Smooth muscle cell (in vitro differentiated cells): ENCODE measurements at regions not wholly inside any gene's neighbourhood (a gene's known extent, or its start where the extent isn't known, plus 50 kb on each side); places are given as distances from the start of the nearest gene placed in this dataset.

ENCODE experiments used
- DNase-seq: peaks from one replicate; lab custom pipeline; 2025; ENCODE audit not compliant: unreplicated experiment; lab: John Stamatoyannopoulos, UW
- H2AFZ ChIP-seq: fragments of 200-600 bp; sonication (generic); 2 replicates; pipeline ENCODE4 v1.6.0; 2016; ENCODE audit warnings: antibody characterized with exemption, low read depth, mild to moderate bottlenecking
- H3F3A ChIP-seq: fragments of 200-600 bp; sonication (generic); 2 replicates; pipeline ENCODE4 v1.6.0; 2017; ENCODE audit warnings: antibody characterized with exemption, low read depth
- H3K27ac ChIP-seq: fragments of 200-600 bp; sonication (generic); 2 replicates; pipeline ENCODE4 v1.5.1; 2016; ENCODE audit warnings: low read depth, mild to moderate bottlenecking
- H3K27me3 ChIP-seq: fragments of 200-600 bp; sonication (generic); 2 replicates; pipeline ENCODE4 v1.6.1; 2016; ENCODE audit warnings: low read depth, mild to moderate bottlenecking
- H3K36me3 ChIP-seq: fragments of 200-600 bp; sonication (generic); 2 replicates; pipeline ENCODE4 v1.5.1; 2016; ENCODE audit warnings: low read depth
- H3K4me1 ChIP-seq: fragments of 200-600 bp; sonication (generic); 2 replicates; pipeline ENCODE4 v1.5.1; 2016; ENCODE audit warnings: low read depth
- H3K4me2 ChIP-seq: fragments of 200-600 bp; sonication (generic); 2 replicates; pipeline ENCODE4 v1.6.0; 2016; ENCODE audit warnings: mild to moderate bottlenecking
- H3K4me3 ChIP-seq: fragments of 200-600 bp; sonication (generic); 2 replicates; pipeline ENCODE4 v1.5.1; 2016; ENCODE audit warnings: mild to moderate bottlenecking
- H3K79me2 ChIP-seq: fragments of 200-600 bp; sonication (generic); 2 replicates; pipeline ENCODE4 v1.6.0; 2016; ENCODE audit warnings: low read depth, mild to moderate bottlenecking
- H3K9ac ChIP-seq: fragments of 200-600 bp; sonication (generic); 2 replicates; pipeline ENCODE4 v1.6.0; 2016; ENCODE audit warnings: low read depth
- H3K9me3 ChIP-seq: fragments of 200-600 bp; sonication (generic); replicated peaks from 2 replicates; pipeline ENCODE4 v1.5.1; 2016; ENCODE audit warnings: low read depth
- H4K20me1 ChIP-seq: fragments of 200-600 bp; sonication (generic); 2 replicates; pipeline ENCODE4 v1.6.0; 2016; ENCODE audit warnings: low read depth
- CTCF ChIP-seq: fragments of 200-600 bp; sonication (generic); IDR thresholded peaks from 2 replicates; pipeline ENCODE4 v1.5.1; 2017; ENCODE audit warnings: borderline replicate concordance, mild to moderate bottlenecking, antibody characterized with exemption; ENCODE audit not compliant: insufficient read depth, poor library complexity, severe bottlenecking
- WGBS: methylation state at CpG from one replicate; pipeline ENCODE4 v1.1.7; 2016; ENCODE audit warnings: low lambda C conversion rate; 5-methylcytosine and 5-hydroxymethylcytosine counted together

GRCh38 chr2:23137166-23137565 is 247.8 kb upstream of the KLHL29 start:
- no peaks in the 10 kb centered on the region for H3K79me2 ChIP-seq
- no peaks in the 10 kb centered on the region for H3K36me3 ChIP-seq
- no peaks in the 10 kb centered on the region for H3K4me1 ChIP-seq
- H3F3A ChIP-seq = no peaks in the 10 kb centered on the region
- H3K9ac ChIP-seq = no peak overlapping the region
- H3K9me3 ChIP-seq = no peaks in the 10 kb centered on the region
- no peak overlapping the region for H2AFZ ChIP-seq
- H3K27me3 ChIP-seq = no peaks in the 10 kb centered on the region
- H4K20me1 ChIP-seq = no peaks in the 10 kb centered on the region
- TF ChIP-seq CTCF = no peak
- no peak overlapping the region for H3K4me2 ChIP-seq
- 47% methylated on average over 2 of the region's 2 CpGs for WGBS
- no peak overlapping the region for H3K27ac ChIP-seq
- DNase-seq = no peak
- H3K4me3 ChIP-seq = no peak overlapping the region

GRCh38 chr2:23138701-23139100 is 246.3 kb upstream of the KLHL29 start:
- Histone ChIP-seq H3K79me2 (no peaks in the 10 kb centered on the region), H3K9me3 (no peaks in the 10 kb centered on the region), H3K9ac (no peak overlapping the region), H3K4me3 (no peak overlapping the region), H3K27me3 (no peaks in the 10 kb centered on the region), H2AFZ (no peak overlapping the region), H3K4me2 (no peak overlapping the region), H3K4me1 (no peaks in the 10 kb centered on the region), H3K27ac (no peak overlapping the region), H3K36me3 (no peaks in the 10 kb centered on the region), H4K20me1 (no peaks in the 10 kb centered on the region), H3F3A (no peaks in the 10 kb centered on the region)
- no peak for TF ChIP-seq CTCF
- WGBS = 95% methylated on average over 4 of the region's 4 CpGs
- DNase-seq = no peak

GRCh38 chr2:23145460-23145859 is 239.5 kb upstream of the KLHL29 start:
- TF ChIP-seq CTCF = no peak
- Histone ChIP-seq H3K9me3 (no peaks in the 10 kb centered on the region), H3K79me2 (no peaks in the 10 kb centered on the region), H3F3A (no peaks in the 10 kb centered on the region), H3K27me3 (no peaks in the 10 kb centered on the region), H4K20me1 (no peaks in the 10 kb centered on the region), H2AFZ (no peak overlapping the region), H3K9ac (no peak overlapping the region), H3K27ac (no peak overlapping the region), H3K4me1 (no peaks in the 10 kb centered on the region), H3K36me3 (no peaks in the 10 kb centered on the region), H3K4me3 (no peak overlapping the region), H3K4me2 (no peak overlapping the region)
- DNase-seq = no peak

- Histone ChIP-seq H3K9ac (no peak overlapping the region), H3K4me1 (no peaks in the 10 kb centered on the region), H3K4me3 (no peak overlapping the region), H3F3A (no peaks in the 10 kb centered on the region), H3K4me2 (no peak overlapping the region), H4K20me1 (no peaks in the 10 kb centered on the region), H3K27me3 (peaks cover 3% of the 10 kb centered on the region), H3K9me3 (no peaks in the 10 kb centered on the region), H3K27ac (no peak overlapping the region), H2AFZ (no peak overlapping the region), H3K79me2 (no peaks in the 10 kb centered on the region), H3K36me3 (no peaks in the 10 kb centered on the region)
- DNase-seq = no peak
- WGBS = 92% methylated on average over 2 of the region's 2 CpGs
- TF ChIP-seq CTCF = no peak
Measured at GRCh38 chr2:23146011-23146410, 239.0 kb upstream of the KLHL29 start.
